ENCODE measurements at regions not wholly inside any gene's neighbourhood (a gene's known extent, or its start where the extent isn't known, plus 50 kb on each side); places are given as distances from the start of the nearest gene placed in this dataset.
A peak's percentile ranks its signal among the peaks of the same experiment; 100 is the strongest.

DNA sequence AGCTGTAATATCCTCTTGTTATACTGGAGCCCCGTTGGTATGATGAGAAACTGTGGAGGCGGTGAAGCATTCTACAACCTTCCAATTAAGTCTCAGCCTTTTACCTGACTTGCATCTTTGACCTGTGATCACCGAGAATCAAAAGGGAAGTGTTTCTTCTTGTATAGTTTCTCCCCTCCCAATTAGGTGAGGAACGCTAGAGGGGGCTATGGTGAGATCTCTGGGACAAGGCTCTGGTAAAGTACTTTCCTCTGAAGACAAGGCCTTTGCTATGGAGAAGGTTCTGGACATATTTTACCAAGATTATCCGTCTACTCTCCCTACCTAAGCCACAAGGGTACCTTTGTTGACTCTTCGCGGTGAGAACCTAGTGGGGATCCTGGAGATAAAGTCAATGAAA, 111.3 kb downstream of the CBLL2 start:
- WGBS, 2 donors, result 68 to 88% methylated on average over 7 of the region's 7 CpGs
- Histone ChIP-seq H3K4me1 (ENCODE audit: control insufficient read depth in 5 of 5, insufficient read depth in 5 of 5, low read length in 5 of 5) (no peaks in the 10 kb centered on the region), H3K9ac (ENCODE audit: insufficient read depth in 1 of 2, low read length in 2 of 2) (no peak overlapping the region), H3K4me3 (no peak overlapping the region), H3K36me3 (ENCODE audit: control insufficient read depth in 4 of 4, insufficient read depth in 4 of 4, low read length in 4 of 4) (no peaks in the 10 kb centered on the region), H3K27ac (ENCODE audit: low read depth in 1 of 2, low read length in 1 of 2) (no peak overlapping the region), H3K27me3 (ENCODE audit: control insufficient read depth in 3 of 3, insufficient read depth in 3 of 3, low read length in 2 of 3) (no peaks in the 10 kb centered on the region), H3K9me3 (ENCODE audit: control insufficient read depth in 4 of 4, insufficient read depth in 3 of 4, low read length in 3 of 4) (no peaks in the 10 kb centered on the region)
- DNase-seq (no peak), ATAC-seq (ENCODE audit: insufficient read depth, low FRiP score) (no peak)
- no peak for TF ChIP-seq CTCF (IDR thresholded peaks at IDR 0.05; ENCODE audit: control extremely low read depth, extremely low read depth)

DNA sequence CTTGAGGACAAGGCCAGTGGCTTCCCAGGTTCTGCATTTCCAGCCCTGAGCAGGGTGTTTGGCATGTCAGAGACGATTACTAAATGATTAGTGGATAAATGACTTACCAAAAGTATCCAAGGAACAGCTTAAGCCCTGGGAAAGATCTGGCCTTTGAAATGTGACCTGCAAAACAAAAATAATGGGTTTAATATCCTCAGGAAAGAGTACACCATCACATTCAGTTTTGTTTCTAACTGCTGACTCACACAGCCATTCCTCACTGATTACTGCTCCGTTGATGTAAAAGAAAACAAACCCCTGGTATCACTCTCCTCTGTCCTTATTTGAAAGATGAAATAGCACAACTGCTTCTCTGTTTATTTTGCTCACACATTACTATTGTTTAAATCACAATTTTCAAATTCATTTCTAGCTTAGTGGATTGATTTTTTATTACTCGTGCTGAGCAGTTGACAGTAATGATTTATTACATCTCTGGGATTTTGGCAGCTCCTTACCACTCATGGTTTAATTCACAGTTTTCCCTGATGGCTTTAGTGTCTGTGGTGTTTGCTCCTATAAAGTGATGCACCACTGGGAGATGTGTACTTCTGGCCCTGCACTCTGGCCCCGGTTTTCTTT, 117.0 kb downstream of the CBLL2 start:
- peaks cover 0 to 2% (median 0%) of the 10 kb centered on the region in 3 donors for H3K27me3 ChIP-seq (ENCODE audit: control insufficient read depth in 3 of 3, insufficient read depth in 3 of 3, low read length in 2 of 3)
- WGBS, 2 donors, result 57% methylated on average over 4 of the region's 4 CpGs

DNA sequence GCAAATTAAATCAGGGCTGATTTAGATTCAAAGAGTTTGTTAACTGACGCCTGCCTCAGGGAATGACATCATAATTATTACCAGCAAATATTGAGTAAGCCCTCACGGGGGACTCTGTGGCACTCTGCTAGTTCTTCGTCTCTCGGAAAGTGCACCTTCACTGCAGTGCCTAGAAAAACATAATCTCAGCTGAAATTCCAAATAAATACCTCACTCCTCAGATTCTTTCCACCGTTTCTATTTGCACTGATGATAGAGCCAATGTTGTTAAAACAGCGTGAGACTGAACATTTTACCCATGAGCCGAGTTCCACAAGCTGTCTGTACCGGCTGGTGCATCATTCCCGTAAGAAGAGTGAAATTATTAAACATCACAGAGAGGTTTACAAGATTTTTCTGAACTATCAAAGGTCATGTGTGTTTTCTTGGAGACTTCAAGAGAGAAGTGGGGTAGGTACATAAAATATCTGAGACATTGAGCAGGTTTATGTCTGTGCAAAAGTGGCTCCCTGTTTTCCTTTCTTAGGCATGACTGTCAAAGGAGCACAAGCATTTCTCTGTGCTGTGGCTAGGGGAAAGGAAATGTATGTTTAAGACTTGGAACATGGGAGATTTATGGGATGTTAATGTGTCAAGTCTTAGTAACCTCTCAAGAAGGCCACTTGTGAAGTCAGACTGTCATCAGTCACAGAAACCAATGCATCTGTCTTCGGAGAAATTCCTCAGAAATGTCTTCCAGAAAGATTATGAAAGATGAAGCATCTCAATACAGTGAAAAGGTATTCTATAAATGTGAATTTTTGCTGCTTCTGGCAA, 119.6 kb downstream of the CBLL2 start:
- DNase-seq, result peak in 1 of 3 donors; percentile 0
- WGBS, 2 donors, result 68 to 70% methylated on average over 10 of the region's 10 CpGs
- TF ChIP-seq CTCF (IDR thresholded peaks at IDR 0.05; ENCODE audit: control extremely low read depth, extremely low read depth), result no peak
- Histone ChIP-seq H3K4me3 (no peak overlapping the region), H3K9ac (ENCODE audit: insufficient read depth in 1 of 2, low read length in 2 of 2) (no peak overlapping the region), H3K36me3 (ENCODE audit: control insufficient read depth in 4 of 4, insufficient read depth in 4 of 4, low read length in 4 of 4) (no peaks in the 10 kb centered on the region), H3K4me1 (ENCODE audit: control insufficient read depth in 5 of 5, insufficient read depth in 5 of 5, low read length in 5 of 5) (no peaks in the 10 kb centered on the region), H3K27ac (ENCODE audit: low read depth in 1 of 2, low read length in 1 of 2) (no peak overlapping the region), H3K9me3 (ENCODE audit: control insufficient read depth in 4 of 4, insufficient read depth in 3 of 4, low read length in 3 of 4) (no peaks in the 10 kb centered on the region), H3K27me3 (ENCODE audit: control insufficient read depth in 3 of 3, insufficient read depth in 3 of 3, low read length in 2 of 3) (peaks cover 0 to 2% (median 0%) of the 10 kb centered on the region in 3 donors)
- no peak for ATAC-seq (ENCODE audit: insufficient read depth, low FRiP score)

More for the DNA sequence above, 117.0 kb downstream of the CBLL2 start:
- no peak for TF ChIP-seq CTCF (IDR thresholded peaks at IDR 0.05; ENCODE audit: control extremely low read depth, extremely low read depth)
- Histone ChIP-seq H3K4me1 (ENCODE audit: control insufficient read depth in 5 of 5, insufficient read depth in 5 of 5, low read length in 5 of 5) (no peaks in the 10 kb centered on the region), H3K36me3 (ENCODE audit: control insufficient read depth in 4 of 4, insufficient read depth in 4 of 4, low read length in 4 of 4) (no peaks in the 10 kb centered on the region), H3K4me3 (no peak overlapping the region), H3K27ac (ENCODE audit: low read depth in 1 of 2, low read length in 1 of 2) (no peak overlapping the region), H3K9ac (ENCODE audit: insufficient read depth in 1 of 2, low read length in 2 of 2) (no peak overlapping the region), H3K9me3 (ENCODE audit: control insufficient read depth in 4 of 4, insufficient read depth in 3 of 4, low read length in 3 of 4) (no peaks in the 10 kb centered on the region)
- DNase-seq (no peak), ATAC-seq (ENCODE audit: insufficient read depth, low FRiP score) (no peak)
